ENCODE measurements at regions not wholly inside any gene's neighbourhood (a gene's known extent, or its start where the extent isn't known, plus 50 kb on each side); places are given as distances from the start of the nearest gene placed in this dataset.

- no peaks in the 10 kb centered on the region for H3K27me3 ChIP-seq (ENCODE audit: insufficient read depth, low read depth, low read length)
- H3K4me3 ChIP-seq (ENCODE audit: low read length) = no peak overlapping the region
- TF ChIP-seq CTCF (IDR thresholded peaks at IDR 0.05; ENCODE audit: poor library complexity, severe bottlenecking) = no peak
- no peak for TF ChIP-seq RAD21 (conservative IDR thresholded peaks at IDR 0.05)
- TF ChIP-seq POLR2AphosphoS5 (IDR thresholded peaks at IDR 0.05) = no peak
- TF ChIP-seq EZH2 (IDR thresholded peaks at IDR 0.05; ENCODE audit: borderline replicate concordance, insufficient read depth, low read length, poor library complexity, severe bottlenecking) = no peak
- no peak for TF ChIP-seq TAF1 (IDR thresholded peaks at IDR 0.05; ENCODE audit: low read depth)
- TF ChIP-seq, protein P1, sequence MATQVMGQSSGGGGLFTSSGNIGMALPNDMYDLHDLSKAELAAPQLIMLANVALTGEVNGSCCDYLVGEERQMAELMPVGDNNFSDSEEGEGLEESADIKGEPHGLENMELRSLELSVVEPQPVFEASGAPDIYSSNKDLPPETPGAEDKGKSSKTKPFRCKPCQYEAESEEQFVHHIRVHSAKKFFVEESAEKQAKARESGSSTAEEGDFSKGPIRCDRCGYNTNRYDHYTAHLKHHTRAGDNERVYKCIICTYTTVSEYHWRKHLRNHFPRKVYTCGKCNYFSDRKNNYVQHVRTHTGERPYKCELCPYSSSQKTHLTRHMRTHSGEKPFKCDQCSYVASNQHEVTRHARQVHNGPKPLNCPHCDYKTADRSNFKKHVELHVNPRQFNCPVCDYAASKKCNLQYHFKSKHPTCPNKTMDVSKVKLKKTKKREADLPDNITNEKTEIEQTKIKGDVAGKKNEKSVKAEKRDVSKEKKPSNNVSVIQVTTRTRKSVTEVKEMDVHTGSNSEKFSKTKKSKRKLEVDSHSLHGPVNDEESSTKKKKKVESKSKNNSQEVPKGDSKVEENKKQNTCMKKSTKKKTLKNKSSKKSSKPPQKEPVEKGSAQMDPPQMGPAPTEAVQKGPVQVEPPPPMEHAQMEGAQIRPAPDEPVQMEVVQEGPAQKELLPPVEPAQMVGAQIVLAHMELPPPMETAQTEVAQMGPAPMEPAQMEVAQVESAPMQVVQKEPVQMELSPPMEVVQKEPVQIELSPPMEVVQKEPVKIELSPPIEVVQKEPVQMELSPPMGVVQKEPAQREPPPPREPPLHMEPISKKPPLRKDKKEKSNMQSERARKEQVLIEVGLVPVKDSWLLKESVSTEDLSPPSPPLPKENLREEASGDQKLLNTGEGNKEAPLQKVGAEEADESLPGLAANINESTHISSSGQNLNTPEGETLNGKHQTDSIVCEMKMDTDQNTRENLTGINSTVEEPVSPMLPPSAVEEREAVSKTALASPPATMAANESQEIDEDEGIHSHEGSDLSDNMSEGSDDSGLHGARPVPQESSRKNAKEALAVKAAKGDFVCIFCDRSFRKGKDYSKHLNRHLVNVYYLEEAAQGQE (IDR thresholded peaks at IDR 0.05; ENCODE audit: borderline replicate concordance) = no peak
- no peak for TF ChIP-seq EP300 (conservative IDR thresholded peaks at IDR 0.05; ENCODE audit: poor library complexity, severe bottlenecking)
- TF ChIP-seq SMC3 (conservative IDR thresholded peaks at IDR 0.05; ENCODE audit: poor library complexity) = no peak
- no peak for TF ChIP-seq MXI1 (conservative IDR thresholded peaks at IDR 0.05; ENCODE audit: poor library complexity, severe bottlenecking)
These were observed 96.5 kb upstream of the TLE3 start for GRCh38 chr15:70194266-70194665.

DNA sequence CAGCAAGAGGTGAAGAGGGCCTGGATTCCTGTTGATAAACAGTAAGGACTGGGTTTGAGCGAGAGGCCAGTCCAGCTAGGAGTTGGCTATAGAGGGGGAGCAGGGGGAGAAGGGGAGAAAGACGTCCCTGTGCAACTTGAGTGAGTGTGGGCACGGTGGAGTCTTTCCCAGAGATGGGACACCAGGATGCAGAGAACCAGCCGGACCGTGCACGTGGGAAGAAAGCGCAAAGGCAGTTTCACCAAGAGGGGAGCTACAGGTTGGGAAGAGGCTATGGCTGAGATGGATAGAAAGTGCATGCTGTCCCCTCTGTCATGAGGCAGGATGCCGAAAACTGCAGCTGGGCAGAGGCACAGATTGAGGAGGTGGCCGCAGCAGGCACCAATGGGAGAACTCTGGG, 96.0 kb upstream of the TLE3 start:
- Histone ChIP-seq H3K27me3 (ENCODE audit: insufficient read depth, low read depth, low read length) (no peaks in the 10 kb centered on the region), H3K4me2 (ENCODE audit: low read length) (no peak overlapping the region), H3K36me3 (ENCODE audit: insufficient read depth, low read length) (no peaks in the 10 kb centered on the region), H3K9me3 (ENCODE audit: low read length) (no peaks in the 10 kb centered on the region), H4K20me1 (ENCODE audit: insufficient read depth) (no peaks in the 10 kb centered on the region), H3K79me2 (replicated peaks; ENCODE audit: insufficient read depth, low read length) (no peaks in the 10 kb centered on the region), H3K27ac (ENCODE audit: low read length) (no peak overlapping the region), H3K9ac (ENCODE audit: low read length) (no peak overlapping the region), H2AFZ (ENCODE audit: low read depth, low read length) (no peak overlapping the region), H3K4me3 (ENCODE audit: low read length) (no peak overlapping the region), H3F3A (ENCODE audit: insufficient read depth, low read length, poor library complexity, severe bottlenecking) (no peaks in the 10 kb centered on the region), H3K9me2 (ENCODE audit: insufficient read depth, low read length) (no peaks in the 10 kb centered on the region)
- no peak for TF ChIP-seq EZH2 (IDR thresholded peaks at IDR 0.05; ENCODE audit: borderline replicate concordance, insufficient read depth, low read length, poor library complexity, severe bottlenecking)
- TF ChIP-seq SMC3 (conservative IDR thresholded peaks at IDR 0.05; ENCODE audit: poor library complexity) = no peak
- TF ChIP-seq TAF1 (IDR thresholded peaks at IDR 0.05; ENCODE audit: low read depth) = no peak
- no peak for TF ChIP-seq POLR2AphosphoS5 (IDR thresholded peaks at IDR 0.05)
- no peak for TF ChIP-seq CTCF (IDR thresholded peaks at IDR 0.05; ENCODE audit: poor library complexity, severe bottlenecking)
- TF ChIP-seq EP300 (conservative IDR thresholded peaks at IDR 0.05; ENCODE audit: poor library complexity, severe bottlenecking) = no peak

More at GRCh38 chr15:70194266-70194665, 96.5 kb upstream of the TLE3 start:
- Histone ChIP-seq H2AFZ (ENCODE audit: low read depth, low read length) (no peak overlapping the region), H3K4me2 (ENCODE audit: low read length) (no peak overlapping the region), H3F3A (ENCODE audit: insufficient read depth, low read length, poor library complexity, severe bottlenecking) (no peaks in the 10 kb centered on the region), H3K27ac (ENCODE audit: low read length) (no peak overlapping the region), H3K9ac (ENCODE audit: low read length) (no peak overlapping the region), H3K36me3 (ENCODE audit: insufficient read depth, low read length) (no peaks in the 10 kb centered on the region), H3K79me2 (replicated peaks; ENCODE audit: insufficient read depth, low read length) (no peaks in the 10 kb centered on the region), H4K20me1 (ENCODE audit: insufficient read depth) (no peaks in the 10 kb centered on the region), H3K9me3 (ENCODE audit: low read length) (no peaks in the 10 kb centered on the region), H3K9me2 (ENCODE audit: insufficient read depth, low read length) (no peaks in the 10 kb centered on the region)

All from neural cell (in vitro differentiated cells).